ENCODE measurements at regions not wholly inside any gene's neighbourhood (a gene's known extent, or its start where the extent isn't known, plus 50 kb on each side); places are given as distances from the start of the nearest gene placed in this dataset.

GRCh38 chr3:76627236-76627635 is 412.7 kb upstream of the ROBO2 start:
- DNase-seq (ENCODE audit: low read depth): no peak
- TF ChIP-seq, protein P1, sequence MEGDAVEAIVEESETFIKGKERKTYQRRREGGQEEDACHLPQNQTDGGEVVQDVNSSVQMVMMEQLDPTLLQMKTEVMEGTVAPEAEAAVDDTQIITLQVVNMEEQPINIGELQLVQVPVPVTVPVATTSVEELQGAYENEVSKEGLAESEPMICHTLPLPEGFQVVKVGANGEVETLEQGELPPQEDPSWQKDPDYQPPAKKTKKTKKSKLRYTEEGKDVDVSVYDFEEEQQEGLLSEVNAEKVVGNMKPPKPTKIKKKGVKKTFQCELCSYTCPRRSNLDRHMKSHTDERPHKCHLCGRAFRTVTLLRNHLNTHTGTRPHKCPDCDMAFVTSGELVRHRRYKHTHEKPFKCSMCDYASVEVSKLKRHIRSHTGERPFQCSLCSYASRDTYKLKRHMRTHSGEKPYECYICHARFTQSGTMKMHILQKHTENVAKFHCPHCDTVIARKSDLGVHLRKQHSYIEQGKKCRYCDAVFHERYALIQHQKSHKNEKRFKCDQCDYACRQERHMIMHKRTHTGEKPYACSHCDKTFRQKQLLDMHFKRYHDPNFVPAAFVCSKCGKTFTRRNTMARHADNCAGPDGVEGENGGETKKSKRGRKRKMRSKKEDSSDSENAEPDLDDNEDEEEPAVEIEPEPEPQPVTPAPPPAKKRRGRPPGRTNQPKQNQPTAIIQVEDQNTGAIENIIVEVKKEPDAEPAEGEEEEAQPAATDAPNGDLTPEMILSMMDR (IDR thresholded peaks at IDR 0.05; ENCODE audit: insufficient read depth, low read depth, low read length, missing control alignments): no peak
- H3K4me3 ChIP-seq (ENCODE audit: low read depth, low read length): no peak overlapping the region

DNA sequence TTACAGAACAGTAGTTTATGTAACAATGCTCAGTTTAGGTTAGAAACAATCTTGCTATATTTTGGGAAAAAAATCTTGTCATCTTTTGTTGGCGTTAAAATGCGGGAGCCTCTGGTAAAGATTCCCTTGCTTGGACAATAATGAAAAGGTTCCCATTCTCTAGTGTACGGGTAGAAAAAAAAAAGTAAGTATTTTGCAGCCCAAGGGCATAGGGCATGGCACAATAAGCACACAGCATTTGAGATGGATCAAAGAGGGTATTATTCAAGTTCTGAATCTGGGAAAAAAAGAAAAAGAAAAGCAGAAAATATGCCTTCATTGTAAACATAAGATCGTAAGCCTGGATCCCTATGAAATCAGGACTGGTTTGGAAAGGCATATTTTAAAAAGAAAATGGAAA is 408.6 kb upstream of the ROBO2 start:
- no peak for DNase-seq (ENCODE audit: low read depth)
- TF ChIP-seq, protein P1 (IDR thresholded peaks at IDR 0.05; ENCODE audit: insufficient read depth, low read depth, low read length, missing control alignments): no peak
- no peak overlapping the region for H3K4me3 ChIP-seq (ENCODE audit: low read depth, low read length)

DNA sequence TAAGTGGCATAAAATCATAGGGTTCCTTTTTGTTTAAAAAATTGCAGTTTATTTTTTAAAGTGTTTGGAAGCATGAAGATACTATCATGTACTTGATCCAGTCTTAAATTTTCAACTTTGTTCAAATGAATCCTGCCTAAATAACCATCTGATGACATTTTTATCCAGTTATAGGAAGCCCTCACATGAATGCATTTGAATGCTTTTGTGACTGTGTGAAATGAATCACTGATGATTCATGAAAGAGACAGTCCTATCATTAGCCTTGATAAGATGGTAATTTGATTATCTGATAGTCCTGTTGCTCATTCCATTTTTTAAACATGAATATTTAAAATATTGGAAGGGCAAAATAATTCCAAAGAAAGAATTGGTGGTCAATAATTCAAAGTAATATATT is 401.9 kb upstream of the ROBO2 start:
- no peak overlapping the region for H3K4me3 ChIP-seq (ENCODE audit: low read depth, low read length)
- DNase-seq (ENCODE audit: low read depth): no peak
- TF ChIP-seq, protein P1 (IDR thresholded peaks at IDR 0.05; ENCODE audit: insufficient read depth, low read depth, low read length, missing control alignments): no peak

DNA sequence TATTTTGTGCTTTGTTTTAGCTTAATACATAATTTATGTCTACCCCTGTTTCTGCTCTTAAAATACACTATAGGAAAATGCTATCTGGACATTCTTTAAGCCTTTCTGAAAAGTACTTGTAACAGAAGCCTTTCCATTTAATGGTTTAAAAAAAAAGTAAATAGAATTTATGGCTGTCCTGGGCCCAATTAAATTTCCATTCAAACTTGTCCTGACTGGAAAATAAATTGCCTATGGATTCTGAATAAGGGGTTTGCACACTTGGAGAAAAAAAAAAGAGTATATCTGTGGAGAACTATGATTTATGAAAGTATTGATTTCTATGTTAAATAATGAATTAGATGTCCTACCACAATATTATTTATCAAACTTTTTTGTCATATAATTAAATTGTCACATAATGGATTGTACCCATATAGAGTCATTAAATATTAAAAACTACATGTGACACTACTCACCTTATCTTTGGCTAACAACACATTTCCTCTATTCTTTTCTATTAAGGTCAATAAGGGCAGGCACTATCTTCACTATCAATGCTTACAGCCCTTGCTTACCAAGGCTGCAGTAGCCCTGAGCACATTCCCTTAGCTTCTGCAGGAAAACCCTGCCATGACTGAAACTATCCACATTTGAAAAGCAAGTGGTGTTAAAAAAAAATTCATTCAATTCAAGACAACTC is 396.1 kb upstream of the ROBO2 start:
- TF ChIP-seq, protein P1 (IDR thresholded peaks at IDR 0.05; ENCODE audit: insufficient read depth, low read depth, low read length, missing control alignments): no peak
- no peak for DNase-seq (ENCODE audit: low read depth)
- H3K4me3 ChIP-seq (ENCODE audit: low read depth, low read length): no peak overlapping the region

DNA sequence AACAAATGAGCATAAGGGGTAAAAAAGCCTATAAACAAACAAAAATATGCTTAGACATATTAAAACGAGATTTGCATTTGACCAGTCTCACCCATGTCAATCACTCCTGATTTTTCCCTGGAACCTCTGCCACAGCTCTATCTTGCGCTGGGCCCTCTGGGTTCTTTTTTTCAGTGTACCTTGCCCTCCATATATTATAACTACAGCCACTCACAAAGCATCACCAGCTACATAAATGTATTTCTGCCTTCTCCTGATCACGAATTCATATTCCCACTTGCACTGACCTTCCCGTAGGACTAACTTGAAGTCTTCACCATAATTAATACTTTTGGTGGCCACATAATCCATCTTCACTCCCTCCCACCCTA is 395.6 kb upstream of the ROBO2 start:
- no peak for DNase-seq (ENCODE audit: low read depth)
- H3K4me3 ChIP-seq (ENCODE audit: low read depth, low read length): no peak overlapping the region
- TF ChIP-seq, protein P1 (IDR thresholded peaks at IDR 0.05; ENCODE audit: insufficient read depth, low read depth, low read length, missing control alignments): no peak

DNA sequence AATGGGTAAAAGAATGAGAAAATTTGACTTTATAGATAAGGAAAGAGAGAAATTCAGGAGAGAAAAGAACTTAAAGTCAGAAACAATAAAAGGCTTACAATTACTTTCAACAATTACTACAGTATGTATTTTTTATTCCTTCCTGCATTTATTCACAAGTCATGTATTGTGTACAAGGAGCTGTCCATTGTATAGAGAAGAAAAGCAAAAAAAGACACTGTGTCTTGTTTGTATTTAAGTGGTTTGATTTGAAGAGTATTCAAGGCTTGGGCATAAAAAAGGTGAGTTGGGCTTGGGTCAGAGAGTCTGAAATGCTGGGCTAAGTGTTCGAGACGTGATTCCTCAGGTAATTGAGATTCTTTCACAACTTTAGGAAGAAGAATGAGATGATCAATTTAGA is 394.2 kb upstream of the ROBO2 start:
- TF ChIP-seq, protein P1 (IDR thresholded peaks at IDR 0.05; ENCODE audit: insufficient read depth, low read depth, low read length, missing control alignments): no peak
- no peak for DNase-seq (ENCODE audit: low read depth)
- H3K4me3 ChIP-seq (ENCODE audit: low read depth, low read length): no peak overlapping the region

- DNase-seq (ENCODE audit: low read depth): no peak
- no peak overlapping the region for H3K4me3 ChIP-seq (ENCODE audit: low read depth, low read length)
- TF ChIP-seq, protein P1 (IDR thresholded peaks at IDR 0.05; ENCODE audit: insufficient read depth, low read depth, low read length, missing control alignments): peak; percentile 16
Observed at GRCh38 chr3:76646921-76647562, 392.9 kb upstream of the ROBO2 start.
